Ovary (tissue), 7 donors: ENCODE measurements at regions not wholly inside any gene's neighbourhood (a gene's known extent, or its start where the extent isn't known, plus 50 kb on each side); places are given as distances from the start of the nearest gene placed in this dataset.

ENCODE experiments used
- DNase-seq, 5 donors: peaks; one replicate each; pipeline ENCODE4 v3.0.0-alpha.2; 2019 to 2020
- H3K27ac ChIP-seq, 2 donors: fragments of 200-600 bp; one replicate each; pipeline versions ENCODE4 v1.5.1 to v1.8.0; 2019 to 2022
- H3K27me3 ChIP-seq: fragments of 200-600 bp; one replicate; pipeline ENCODE4 v1.8.0; 2022
- H3K36me3 ChIP-seq: fragments of 200-600 bp; sonication (generic); one replicate; pipeline ENCODE4 v1.5.1; 2019
- H3K4me1 ChIP-seq: one replicate; pipeline ENCODE4 v1.8.1; 2013; ENCODE audit warnings: mild to moderate bottlenecking, moderate library complexity; ENCODE audit not compliant: insufficient read depth
- H3K4me3 ChIP-seq: fragments of 200-600 bp; sonication (generic); one replicate; pipeline ENCODE4 v1.5.1; 2017
- H3K9me3 ChIP-seq, 2 donors: fragments of 200-600 bp in 1 of 2; sonication (generic) in 1 of 2; one replicate each; pipeline versions ENCODE4 v1.5.1 to v1.8.1; 2013 to 2019; ENCODE audit warnings: mild to moderate bottlenecking in 1 of 2, moderate library complexity in 1 of 2
- CTCF ChIP-seq, 3 donors: fragments of 450-650 bp in 2 of 3; fragments of 200-600 bp in 1 of 3; IDR thresholded peaks; one replicate each; pipeline versions ENCODE4 v1.5.1 to v1.8.0; 2016 to 2022; ENCODE audit warnings: antibody characterized with exemption in 3 of 3, mild to moderate bottlenecking in 1 of 3
- EP300 ChIP-seq: sonication (generic); formaldehyde crosslinking; IDR thresholded peaks from one replicate; pipeline ENCODE4 v1.6.1; 2017; ENCODE audit warnings: antibody characterized with exemption
- POLR2A ChIP-seq: fragments of 450-650 bp; IDR thresholded peaks from one replicate; pipeline ENCODE4 v1.6.1; 2017; ENCODE audit warnings: antibody characterized with exemption, mild to moderate bottlenecking, moderate library complexity
- WGBS, 3 donors: extraction: QIAGEN DNeasy Blood & Tissue Kit in 1 of 3; methylation state at CpG; one replicate each; pipeline versions ENCODE4 v1.1.5 to v1.1.7; 2013 to 2017; 5-methylcytosine and 5-hydroxymethylcytosine counted together
- intact Hi-C, 4 donors: fragments of 100-400 bp; cut with DNase I; formaldehyde crosslinking; loops; one replicate each; pipeline versions ENCODE4 v1.11.0 to v1.15.1; 2022 to 2023
- donor health status: DM: no; HTN: no; CAD: no; lungs with moderate emphysema.
- donor health status: DM: no; HTN: no; CAD: no.
- donor health status: Bipolar disorder and iron deficiency.
- donor health status: DM: no; HTN: no; CAD: no.
- donor health status: DM: yes; HTN: yes; CAD: no.

DNA sequence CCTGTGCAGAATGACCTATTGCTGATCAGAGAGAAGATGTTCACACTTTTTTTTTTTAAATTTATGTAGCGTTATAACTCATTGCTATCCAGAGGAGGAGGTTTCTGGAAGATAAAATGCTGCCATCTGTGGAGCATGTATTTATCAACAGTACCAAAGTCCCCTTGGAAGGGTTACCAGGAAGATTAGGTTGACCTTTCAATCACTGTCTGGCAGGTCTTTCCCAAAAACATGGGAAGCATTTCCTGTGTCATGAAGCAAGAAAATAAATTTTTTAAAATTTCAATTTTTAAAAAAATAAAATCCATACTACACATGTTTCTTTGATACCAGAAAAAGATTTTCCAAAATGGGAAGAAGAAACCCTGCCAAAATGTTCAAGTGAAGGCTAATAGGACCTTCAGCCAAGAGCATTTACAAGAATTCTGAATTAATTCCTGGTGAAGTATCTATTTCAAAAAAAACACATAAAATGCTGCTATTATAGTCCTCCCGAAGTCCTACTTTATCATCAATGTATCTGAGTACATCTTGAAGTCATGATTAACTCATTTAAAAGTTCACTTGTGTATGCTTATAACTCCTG is 143.9 kb upstream of the RND3 start:
- no peaks in the 10 kb centered on the region for H3K9me3 ChIP-seq
- H3K36me3 ChIP-seq: no peaks in the 10 kb centered on the region
- intact Hi-C loops: no loop called here
- H3K4me1 ChIP-seq: no peaks in the 10 kb centered on the region
- 49 to 60% (median 53%) methylated on average over 2 of the region's 2 CpGs for WGBS, 3 donors
- H3K4me3 ChIP-seq: no peak overlapping the region
- H3K27me3 ChIP-seq: no peaks in the 10 kb centered on the region
- H3K27ac ChIP-seq: no peak overlapping the region
- DNase-seq: no peak
- TF ChIP-seq EP300: no peak
- TF ChIP-seq CTCF (IDR thresholded peaks at IDR 0.05): no peak
- no peak for TF ChIP-seq POLR2A

- no peak overlapping the region for H3K27ac ChIP-seq
Observed at GRCh38 chr2:150630587-150631235, 143.2 kb upstream of the RND3 start.

GRCh38 chr2:150627526-150627925 is 140.1 kb upstream of the RND3 start:
- intact Hi-C loops: no loop called here
- Histone ChIP-seq H3K4me3 (no peak overlapping the region), H3K27me3 (no peaks in the 10 kb centered on the region), H3K4me1 (no peaks in the 10 kb centered on the region), H3K36me3 (no peaks in the 10 kb centered on the region), H3K27ac (no peak overlapping the region), H3K9me3 (no peaks in the 10 kb centered on the region)
- no peak for DNase-seq
- TF ChIP-seq CTCF (IDR thresholded peaks at IDR 0.05) (no peak), EP300 (no peak), POLR2A (no peak)

More at GRCh38 chr2:150630587-150631235, 143.2 kb upstream of the RND3 start:
- no peaks in the 10 kb centered on the region for H3K4me1 ChIP-seq
- TF ChIP-seq CTCF (IDR thresholded peaks at IDR 0.05): no peak
- no peak for TF ChIP-seq POLR2A
- no peak for TF ChIP-seq EP300
- DNase-seq: no peak
- WGBS, 3 donors: 79 to 93% (median 87%) methylated on average over 3 of the region's 3 CpGs
- no peaks in the 10 kb centered on the region for H3K9me3 ChIP-seq
- H3K36me3 ChIP-seq: no peaks in the 10 kb centered on the region
- H3K4me3 ChIP-seq: no peak overlapping the region
- H3K27me3 ChIP-seq: no peaks in the 10 kb centered on the region
- intact Hi-C loops: no loop called here

GRCh38 chr2:150626934-150627411 is 139.5 kb upstream of the RND3 start:
- H3K4me1 ChIP-seq: peaks cover 2% of the 10 kb centered on the region
- TF ChIP-seq POLR2A (no peak), EP300 (no peak), CTCF (IDR thresholded peaks at IDR 0.05) (no peak)
- no peak for DNase-seq
- H3K27ac ChIP-seq: no peak overlapping the region
- H3K9me3 ChIP-seq: no peaks in the 10 kb centered on the region
- no peaks in the 10 kb centered on the region for H3K27me3 ChIP-seq
- intact Hi-C loops: no loop called here
- no peak overlapping the region for H3K4me3 ChIP-seq
- no peaks in the 10 kb centered on the region for H3K36me3 ChIP-seq
- 44 to 100% (median 75%) methylated on average over 1 of the region's 1 CpG for WGBS, 3 donors
